ENCODE measurements at regions not wholly inside any gene's neighbourhood (a gene's known extent, or its start where the extent isn't known, plus 50 kb on each side); places are given as distances from the start of the nearest gene placed in this dataset.

- DNase-seq, result no peak
These were observed 258.3 kb upstream of the MOCS1 start for GRCh38 chr6:40192516-40192915.

GRCh38 chr6:40188931-40189330 lies 254.7 kb upstream of the MOCS1 start:
- no peak for DNase-seq

- no peak for DNase-seq
These were observed 253.4 kb upstream of the MOCS1 start for GRCh38 chr6:40187535-40188144.

GRCh38 chr6:40185486-40185885 lies 251.2 kb upstream of the MOCS1 start:
- DNase-seq, result no peak

- DNase-seq, result no peak
These were observed 249.6 kb upstream of the MOCS1 start for GRCh38 chr6:40183902-40184301.

- DNase-seq, result no peak
These were observed 247.1 kb upstream of the MOCS1 start for GRCh38 chr6:40181367-40181766.

- no peak for DNase-seq
These were observed 246.0 kb upstream of the MOCS1 start for GRCh38 chr6:40180271-40180670.

GRCh38 chr6:40179496-40179895 lies 245.2 kb upstream of the MOCS1 start:
- DNase-seq, result no peak

GRCh38 chr6:40177598-40177997 lies 243.3 kb upstream of the MOCS1 start:
- no peak for DNase-seq

GRCh38 chr6:40176152-40176551 lies 241.9 kb upstream of the MOCS1 start:
- DNase-seq, result no peak

- no peak for DNase-seq
These were observed 238.0 kb upstream of the MOCS1 start for GRCh38 chr6:40172272-40172671.

GRCh38 chr6:40171343-40171742 lies 237.1 kb upstream of the MOCS1 start:
- no peak for DNase-seq

- no peak for DNase-seq
These were observed 236.6 kb upstream of the MOCS1 start for GRCh38 chr6:40170856-40171255.

GRCh38 chr6:40169878-40170277 lies 235.6 kb upstream of the MOCS1 start:
- no peak for DNase-seq

- no peak for DNase-seq
These were observed 232.7 kb upstream of the MOCS1 start for GRCh38 chr6:40166963-40167362.

- DNase-seq, result no peak
These were observed 230.9 kb upstream of the MOCS1 start for GRCh38 chr6:40165036-40165709.

GRCh38 chr6:40164345-40164755 lies 230.1 kb upstream of the MOCS1 start:
- DNase-seq, result no peak

- no peak for DNase-seq
These were observed 229.7 kb upstream of the MOCS1 start for GRCh38 chr6:40163924-40164323.

- no peak for DNase-seq
These were observed 227.8 kb upstream of the MOCS1 start for GRCh38 chr6:40162074-40162473.

GRCh38 chr6:40160826-40161225 lies 226.6 kb upstream of the MOCS1 start:
- DNase-seq, result no peak

- no peak for DNase-seq
These were observed 225.6 kb upstream of the MOCS1 start for GRCh38 chr6:40159865-40160264.

- no peak for DNase-seq
These were observed 218.6 kb upstream of the MOCS1 start for GRCh38 chr6:40152701-40153436.

- DNase-seq, result no peak
These were observed 217.9 kb upstream of the MOCS1 start for GRCh38 chr6:40152196-40152595.

- DNase-seq, result no peak
These were observed 214.8 kb upstream of the MOCS1 start for GRCh38 chr6:40148882-40149573.
